Inferior parietal cortex (tissue), 1 donor: ENCODE measurements at regions not wholly inside any gene's neighbourhood (a gene's known extent, or its start where the extent isn't known, plus 50 kb on each side); places are given as distances from the start of the nearest gene placed in this dataset.
"Not testable (repeated sequence)": the region's sequence is repeated elsewhere in the genome, so short reads cannot be mapped to it uniquely, and the experiment has no call there.

Source experiments
- DNase-seq: peaks from one replicate; pipeline ENCODE4 v3.0.0-alpha.2; 2016; ENCODE audit errors: extremely low spot score

DNA sequence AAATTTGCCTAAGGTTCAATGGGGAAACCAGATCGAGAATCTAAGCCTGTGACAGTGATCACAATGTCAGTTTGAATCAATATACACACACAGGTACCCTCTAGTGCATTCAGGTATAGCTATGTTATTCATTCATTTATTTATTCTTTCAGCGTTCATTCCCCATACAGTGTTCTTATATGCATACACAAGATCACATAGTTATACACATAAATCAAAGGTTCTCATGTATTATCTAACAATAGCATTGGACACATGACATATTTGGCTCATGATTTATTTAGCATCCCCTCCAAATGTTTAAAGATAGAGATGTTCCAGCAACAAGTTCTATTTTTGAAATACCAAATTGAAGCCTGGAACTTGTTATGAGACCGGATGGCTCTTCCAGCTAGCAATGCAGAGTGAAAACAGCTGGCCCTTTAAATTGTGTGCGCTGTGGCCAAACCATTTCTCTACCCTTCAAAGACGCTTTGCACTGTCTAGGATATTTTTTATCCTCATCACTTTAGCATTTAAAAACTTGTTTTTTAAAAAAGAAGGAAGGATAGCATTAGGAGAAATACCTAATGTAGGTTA, 131.0 kb downstream of the ATXN3L start:
- DNase-seq = no peak

DNA sequence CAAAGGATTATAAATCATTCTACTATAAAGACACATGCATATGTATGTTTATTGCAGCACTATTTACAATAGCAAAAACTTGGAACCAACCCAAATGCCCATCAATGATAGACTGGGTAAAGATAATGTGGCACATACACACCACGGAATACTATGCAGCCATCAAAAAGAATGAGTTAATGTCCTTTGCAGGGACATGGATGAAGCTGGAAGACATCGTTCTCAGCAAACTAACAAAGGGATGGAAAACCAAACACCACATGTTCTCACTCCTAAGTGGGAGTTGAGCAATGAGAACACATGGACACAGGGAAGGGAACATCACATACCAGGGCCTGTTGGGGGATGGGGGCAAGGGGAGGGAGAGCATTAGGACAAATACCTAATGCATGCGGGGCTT, 133.2 kb downstream of the ATXN3L start:
- DNase-seq = not testable (repeated sequence)

DNA sequence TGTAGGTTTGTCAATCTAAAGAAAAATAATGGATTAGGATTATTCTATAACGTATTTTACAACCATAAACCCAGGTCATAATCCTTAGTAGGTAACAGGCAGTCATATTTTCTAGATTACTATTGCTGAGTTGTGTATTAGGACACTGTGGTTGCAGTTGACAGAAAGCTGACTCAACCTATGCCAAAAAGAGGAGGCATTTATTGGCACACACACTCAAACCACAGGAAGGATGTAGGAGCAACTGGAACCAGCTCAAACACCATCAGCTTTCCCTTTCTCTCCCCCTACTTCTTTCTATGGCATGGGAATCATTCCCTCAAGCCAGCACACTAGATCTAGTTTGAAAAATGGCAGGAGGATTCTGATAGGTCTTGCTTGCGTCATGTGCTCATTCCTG, 136.4 kb upstream of the FAM9C start:
- no peak for DNase-seq

- DNase-seq = no peak
Observed at GRCh38 chrX:13179586-13179985, 135.2 kb upstream of the FAM9C start.

DNA sequence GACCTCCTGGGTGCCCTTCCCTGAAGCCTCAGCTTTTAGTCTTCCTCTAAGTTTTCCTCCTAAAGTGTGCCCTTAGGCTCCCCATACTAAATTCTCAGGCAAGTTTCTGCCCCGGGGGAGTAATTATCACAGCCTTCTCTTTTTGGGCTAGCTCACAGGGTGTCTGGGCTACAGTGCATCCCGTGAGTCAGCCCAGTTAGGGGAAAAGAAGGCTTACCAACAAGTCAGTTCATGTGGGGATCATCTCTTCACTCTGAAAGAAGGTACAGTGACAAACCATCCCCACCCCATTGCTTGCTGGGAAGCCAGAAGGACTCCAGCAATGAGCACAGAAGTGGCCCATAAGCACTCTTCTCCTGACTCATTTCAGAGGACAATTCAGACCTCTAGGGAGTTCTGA, 134.7 kb upstream of the FAM9C start:
- no peak for DNase-seq

- DNase-seq = no peak
Observed at GRCh38 chrX:13177921-13178566, 133.6 kb upstream of the FAM9C start.

DNA sequence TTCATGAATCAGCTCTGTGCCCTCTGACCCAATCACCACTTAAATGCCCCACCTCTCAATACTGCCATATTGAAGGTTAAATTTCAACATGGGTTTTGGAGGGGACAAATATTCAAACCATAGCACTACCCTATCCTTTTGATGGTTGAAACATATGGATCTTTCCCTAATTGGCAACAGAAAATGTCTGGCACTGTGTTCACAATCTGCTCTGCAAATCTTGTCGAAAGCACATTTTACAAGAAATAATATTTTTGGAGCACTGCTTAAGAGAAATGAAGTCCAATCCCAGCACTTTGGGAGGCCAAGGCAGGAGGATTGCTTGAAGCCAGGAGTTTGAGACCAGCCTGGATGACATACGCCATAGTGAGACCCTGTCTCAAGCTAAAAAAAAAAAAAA, 130.6 kb upstream of the FAM9C start:
- no peak for DNase-seq

DNA sequence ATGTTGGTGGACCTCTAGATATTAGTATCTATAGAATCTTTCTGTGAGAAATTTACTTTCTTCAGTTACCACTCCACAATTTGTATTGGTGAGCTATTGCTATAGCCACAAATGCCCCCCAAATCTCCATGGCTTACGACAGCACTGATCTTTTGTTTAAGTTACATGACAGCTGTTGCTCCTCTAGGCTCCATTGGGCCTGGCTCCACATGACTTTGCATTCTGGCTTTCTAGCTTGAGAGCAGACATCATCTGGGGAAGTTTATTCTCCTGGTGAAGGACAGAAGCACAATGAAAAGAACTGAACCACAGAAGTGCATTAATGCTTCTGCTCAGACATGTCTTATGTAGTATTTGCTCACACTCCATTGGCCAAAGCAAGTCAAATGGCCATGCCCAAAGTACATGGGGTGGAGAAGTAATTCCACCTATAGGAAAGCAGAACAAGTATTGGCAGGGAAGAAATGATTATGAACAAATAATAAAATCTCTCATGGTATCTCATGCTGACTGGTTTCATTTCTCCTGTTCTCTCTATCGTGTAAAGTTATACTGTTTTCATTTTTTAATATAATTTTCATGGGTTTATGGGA, 126.6 kb upstream of the FAM9C start:
- DNase-seq = no peak

- no peak for DNase-seq
Observed at GRCh38 chrX:13169684-13170083, 125.3 kb upstream of the FAM9C start.

- DNase-seq = no peak
Observed at GRCh38 chrX:13168269-13168668, 123.8 kb upstream of the FAM9C start.

GRCh38 chrX:13167481-13168231, 123.2 kb upstream of the FAM9C start:
- no peak for DNase-seq

DNA sequence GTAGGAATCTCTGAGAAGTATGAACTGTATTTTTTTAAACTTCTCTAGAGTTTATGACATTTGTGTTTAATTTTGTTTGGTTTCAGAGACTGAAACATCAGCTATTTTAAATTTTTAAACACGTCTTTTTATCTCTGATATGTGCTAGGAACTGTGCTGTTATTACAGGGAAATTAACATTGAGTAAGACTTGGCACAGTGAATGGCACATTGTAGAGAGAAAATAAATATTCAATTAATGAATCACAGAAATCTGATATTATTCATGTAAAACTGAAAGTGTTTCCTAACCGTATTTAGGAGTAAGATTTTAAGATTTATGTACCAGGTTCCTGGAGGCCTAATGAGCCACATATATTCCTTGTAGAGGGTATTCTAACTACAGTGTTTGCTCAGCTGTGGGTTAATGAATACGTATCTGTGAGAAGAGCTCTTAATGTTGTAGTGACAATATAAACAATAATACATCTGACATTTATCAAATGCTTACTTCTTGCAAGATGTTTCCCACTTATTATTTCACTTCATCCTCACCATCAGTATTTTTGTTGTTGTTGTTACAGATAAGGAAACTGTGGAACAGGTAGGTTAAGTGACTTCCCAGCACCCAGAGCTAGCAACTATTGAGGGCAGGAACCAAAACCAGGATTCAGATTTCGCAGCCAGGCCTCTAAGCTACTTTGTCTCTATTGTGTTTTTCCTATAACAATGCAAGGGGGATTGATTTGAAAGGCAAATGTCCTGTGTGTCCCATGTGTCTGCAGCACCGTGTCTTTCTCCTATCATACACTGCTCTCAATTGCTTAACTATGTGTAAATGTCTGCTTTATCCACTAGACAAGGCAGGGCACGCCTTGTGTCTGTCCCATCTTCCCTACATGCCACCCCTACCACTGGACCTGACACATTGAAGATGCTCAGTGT, 121.1 kb upstream of the FAM9C start:
- no peak for DNase-seq

DNA sequence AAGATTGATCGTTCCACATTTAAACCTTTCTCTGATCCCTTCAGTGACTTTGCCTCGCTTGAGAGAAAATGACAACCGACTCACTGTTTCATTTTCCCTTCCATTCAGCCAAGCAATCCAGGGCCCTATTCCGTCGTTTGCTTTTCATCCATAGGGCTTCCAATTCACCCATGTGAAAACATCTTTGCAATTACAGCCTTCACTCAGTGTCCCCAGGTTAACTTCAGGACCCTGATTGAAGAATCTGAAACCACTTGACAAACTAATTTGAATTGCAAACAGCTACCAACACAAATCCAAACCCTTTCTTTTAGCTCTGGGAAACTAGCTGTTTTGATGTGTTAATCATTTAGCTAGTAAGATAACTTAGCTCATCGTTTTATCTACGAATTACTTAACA, 120.2 kb upstream of the FAM9C start:
- DNase-seq = no peak

GRCh38 chrX:13162772-13163410, 118.5 kb upstream of the FAM9C start:
- no peak for DNase-seq

DNA sequence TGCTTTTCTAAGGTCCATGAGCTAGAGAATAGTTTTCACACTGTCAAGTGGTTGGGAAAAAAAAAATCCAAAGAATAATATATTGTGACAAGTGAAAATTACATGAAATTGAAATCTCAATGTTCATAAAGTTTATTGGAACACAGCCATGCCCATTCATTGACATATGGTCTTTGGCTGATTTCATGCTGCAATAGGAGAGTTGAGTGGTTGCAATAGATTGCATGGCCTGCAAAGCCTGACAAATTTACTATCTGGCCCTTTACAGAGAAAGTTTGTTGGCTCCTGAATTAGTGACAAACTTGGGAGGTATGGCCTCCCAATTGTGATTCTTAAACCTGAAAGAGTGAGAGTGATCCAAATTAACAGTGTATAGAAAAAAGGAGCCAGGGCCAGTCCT, 115.5 kb upstream of the FAM9C start:
- no peak for DNase-seq

- DNase-seq = no peak
Observed at GRCh38 chrX:13158911-13159310, 114.5 kb upstream of the FAM9C start.

DNA sequence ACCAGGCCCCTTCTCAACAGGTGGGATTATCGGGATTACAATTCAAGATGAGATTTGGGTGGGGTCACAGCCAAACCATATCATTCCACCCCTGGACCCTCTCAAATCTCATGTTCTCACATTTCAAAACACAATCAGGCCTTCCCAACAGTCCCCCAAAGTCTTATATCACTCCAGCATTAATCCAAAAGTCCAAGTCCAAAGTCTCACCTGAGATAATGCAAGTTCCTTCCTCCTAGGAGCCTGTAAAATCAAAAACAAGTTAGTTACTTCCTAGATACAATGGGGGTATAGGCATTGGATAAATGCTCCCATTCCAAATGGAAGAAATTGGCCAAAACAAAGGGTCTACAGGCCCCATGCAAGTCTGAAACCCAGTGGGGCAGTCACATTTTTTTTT, 111.1 kb upstream of the FAM9C start:
- not testable (repeated sequence) for DNase-seq

GRCh38 chrX:13153796-13154195, 109.4 kb upstream of the FAM9C start:
- DNase-seq = no peak

GRCh38 chrX:13152518-13153185, 108.2 kb upstream of the FAM9C start:
- DNase-seq = no peak

- no peak for DNase-seq
Observed at GRCh38 chrX:13151828-13152517, 107.6 kb upstream of the FAM9C start.
